ENCODE measurements at regions not wholly inside any gene's neighbourhood (a gene's known extent, or its start where the extent isn't known, plus 50 kb on each side); places are given as distances from the start of the nearest gene placed in this dataset.

GRCh38 chr7:85781606-85782005 lies 594.8 kb upstream of the SEMA3D start:
- H3K4me3 ChIP-seq (ENCODE audit: low read depth in 1 of 3, low read length in 3 of 3) = no peak overlapping the region
- H3K4me1 ChIP-seq (ENCODE audit: control insufficient read depth in 4 of 4, insufficient read depth in 4 of 4, low read length in 3 of 4) = no peaks in the 10 kb centered on the region
- peaks cover 0 to 7% (median 2%) of the 10 kb centered on the region in 4 donors for H3K9me3 ChIP-seq (ENCODE audit: control insufficient read depth in 4 of 4, low read length in 3 of 4)
- H3K27me3 ChIP-seq (ENCODE audit: control insufficient read depth in 4 of 4, insufficient read depth in 4 of 4, low read length in 3 of 4) = no peaks in the 10 kb centered on the region
- TF ChIP-seq TAF1 (conservative IDR thresholded peaks at IDR 0.05) (no peak), EGR1 (IDR thresholded peaks at IDR 0.05; ENCODE audit: low read depth in 2 of 2) (no peak), HNF4G (IDR thresholded peaks at IDR 0.05) (no peak), CTCF (IDR thresholded peaks at IDR 0.05; ENCODE audit: low read depth, low read length, missing input control) (no peak), MAX (IDR thresholded peaks at IDR 0.05) (no peak), YY1 (IDR thresholded peaks at IDR 0.05) (no peak), NR2F2 (IDR thresholded peaks at IDR 0.05) (no peak), REST (IDR thresholded peaks at IDR 0.05) (no peak), ZBTB33 (IDR thresholded peaks at IDR 0.05) (no peak), FOXA1 (IDR thresholded peaks at IDR 0.05) (no peak), HNF4A (conservative IDR thresholded peaks at IDR 0.05) (no peak)
- H3K36me3 ChIP-seq (ENCODE audit: control insufficient read depth in 4 of 4, insufficient read depth in 3 of 4, low read depth in 1 of 4, low read length in 3 of 4) = no peaks in the 10 kb centered on the region
- 74% methylated on average over 4 of the region's 4 CpGs for WGBS
- no peak overlapping the region for H3K27ac ChIP-seq (ENCODE audit: low read depth in 1 of 2, low read length in 2 of 2)
- H3K9ac ChIP-seq (ENCODE audit: low read depth in 1 of 2, low read length in 2 of 2) = no peak overlapping the region
- DNase-seq (ENCODE audit: low spot score) = no peak

- no peaks in the 10 kb centered on the region for H3K36me3 ChIP-seq (ENCODE audit: control insufficient read depth in 4 of 4, insufficient read depth in 3 of 4, low read depth in 1 of 4, low read length in 3 of 4)
- 50% methylated on average over 1 of the region's 1 CpG for WGBS
- H3K4me1 ChIP-seq (ENCODE audit: control insufficient read depth in 4 of 4, insufficient read depth in 4 of 4, low read length in 3 of 4) = no peaks in the 10 kb centered on the region
- H3K27me3 ChIP-seq (ENCODE audit: control insufficient read depth in 4 of 4, insufficient read depth in 4 of 4, low read length in 3 of 4) = no peaks in the 10 kb centered on the region
- no peaks in the 10 kb centered on the region for H3K9me3 ChIP-seq (ENCODE audit: control insufficient read depth in 4 of 4, low read length in 3 of 4)
- no peak for DNase-seq (ENCODE audit: low spot score)
- H3K9ac ChIP-seq (ENCODE audit: low read depth in 1 of 2, low read length in 2 of 2) = no peak overlapping the region
- no peak overlapping the region for H3K4me3 ChIP-seq (ENCODE audit: low read depth in 1 of 3, low read length in 3 of 3)
- no peak overlapping the region for H3K27ac ChIP-seq (ENCODE audit: low read depth in 1 of 2, low read length in 2 of 2)
- TF ChIP-seq CTCF (IDR thresholded peaks at IDR 0.05; ENCODE audit: low read depth, low read length, missing input control) = no peak
- no peak for TF ChIP-seq EGR1 (IDR thresholded peaks at IDR 0.05; ENCODE audit: low read depth in 2 of 2)
- TF ChIP-seq FOXA1 (IDR thresholded peaks at IDR 0.05) = no peak
- no peak for TF ChIP-seq HNF4A (conservative IDR thresholded peaks at IDR 0.05)
- no peak for TF ChIP-seq ZBTB33 (IDR thresholded peaks at IDR 0.05)
- TF ChIP-seq REST (IDR thresholded peaks at IDR 0.05) = no peak
- TF ChIP-seq HNF4G (IDR thresholded peaks at IDR 0.05) = no peak
- TF ChIP-seq SP1 (IDR thresholded peaks at IDR 0.05) = no peak
- TF ChIP-seq ATF3 (IDR thresholded peaks at IDR 0.05) = no peak
These were observed 590.0 kb upstream of the SEMA3D start for GRCh38 chr7:85776691-85777345.

Measured in liver (tissue), 8 donors.